H9 (cell line): ENCODE measurements at regions not wholly inside any gene's neighbourhood (a gene's known extent, or its start where the extent isn't known, plus 50 kb on each side); places are given as distances from the start of the nearest gene placed in this dataset.

ENCODE experiments used
- DNase-seq: peaks from one replicate; pipeline ENCODE4 v3.0.0-alpha.2; 2017
- H2AFZ ChIP-seq: one replicate; pipeline ENCODE4 v1.6.1; 2013; ENCODE audit warnings: mild to moderate bottlenecking, low read length, control low read depth, moderate library complexity
- H2AK5ac ChIP-seq: 2 replicates; pipeline ENCODE4 v1.6.1; 2013; ENCODE audit warnings: low read length, control low read depth, mixed read lengths; ENCODE audit not compliant: insufficient read length
- H2BK120ac ChIP-seq: one replicate; pipeline ENCODE4 v1.6.1; 2013; ENCODE audit warnings: low read depth, mild to moderate bottlenecking, low read length, control low read depth, inconsistent platforms; ENCODE audit not compliant: poor library complexity, severe bottlenecking
- H2BK12ac ChIP-seq: 2 replicates; pipeline ENCODE4 v1.6.1; 2013; ENCODE audit warnings: low read length, control low read depth, mixed read lengths, low read depth; ENCODE audit not compliant: insufficient read length
- H2BK15ac ChIP-seq: 2 replicates; pipeline ENCODE4 v1.6.1; 2013; ENCODE audit warnings: low read depth, low read length, control low read depth
- H2BK20ac ChIP-seq: one replicate; pipeline ENCODE4 v1.6.1; 2013; ENCODE audit warnings: low read depth, mild to moderate bottlenecking, low read length, control low read depth, inconsistent platforms; ENCODE audit not compliant: poor library complexity, severe bottlenecking
- H2BK5ac ChIP-seq: 2 replicates; pipeline ENCODE4 v1.6.1; 2013; ENCODE audit warnings: low read length, control low read depth, mixed read lengths; ENCODE audit not compliant: insufficient read length
- H3K14ac ChIP-seq: 2 replicates; pipeline ENCODE4 v1.6.1; 2013; ENCODE audit warnings: low read length, control low read depth; ENCODE audit not compliant: insufficient read depth
- H3K18ac ChIP-seq: 2 replicates; pipeline ENCODE4 v1.6.1; 2013; ENCODE audit warnings: low read depth, mild to moderate bottlenecking, mixed read lengths, low read length, control low read depth; ENCODE audit not compliant: insufficient read length
- H3K23ac ChIP-seq: 2 replicates; pipeline ENCODE4 v1.6.1; 2013; ENCODE audit warnings: low read length, control low read depth, mixed read lengths, low read depth; ENCODE audit not compliant: insufficient read length
- H3K23me2 ChIP-seq: 2 replicates; pipeline ENCODE4 v1.6.1; 2013; ENCODE audit warnings: low read depth, mild to moderate bottlenecking, mixed read lengths, low read length, control low read depth; ENCODE audit not compliant: insufficient read length, poor library complexity, severe bottlenecking
- H3K27ac ChIP-seq: 2 replicates; pipeline ENCODE4 v1.5.1; 2013; ENCODE audit warnings: low read length, control low read depth, mixed read lengths, low read depth; ENCODE audit not compliant: insufficient read length
- H3K27me3 ChIP-seq: 2 replicates; pipeline ENCODE4 v1.6.1; 2013; ENCODE audit warnings: low read length, control low read depth, inconsistent platforms; ENCODE audit not compliant: insufficient read depth
- H3K4ac ChIP-seq: 2 replicates; pipeline ENCODE4 v1.6.1; 2013; ENCODE audit warnings: low read depth, mild to moderate bottlenecking, control low read depth, inconsistent platforms, low read length, moderate library complexity
- H3K4me1 ChIP-seq: 2 replicates; pipeline ENCODE4 v1.6.1; 2013; ENCODE audit warnings: low read length, control low read depth, inconsistent platforms; ENCODE audit not compliant: insufficient read depth
- H3K4me2 ChIP-seq: 2 replicates; pipeline ENCODE4 v1.6.1; 2013; ENCODE audit warnings: low read length, control low read depth, mixed read lengths; ENCODE audit not compliant: insufficient read length, insufficient read depth
- H3K56ac ChIP-seq: 2 replicates; pipeline ENCODE4 v1.6.1; 2013; ENCODE audit warnings: low read depth, mild to moderate bottlenecking, mixed read lengths, low read length, control low read depth; ENCODE audit not compliant: insufficient read length
- H3K79me1 ChIP-seq: 2 replicates; pipeline ENCODE4 v1.6.1; 2013; ENCODE audit warnings: low read depth, mild to moderate bottlenecking, moderate library complexity, low read length, control low read depth, inconsistent platforms; ENCODE audit not compliant: insufficient read depth, poor library complexity, severe bottlenecking
- H3K79me2 ChIP-seq: 2 replicates; pipeline ENCODE4 v1.6.1; 2013; ENCODE audit warnings: low read length, control low read depth, inconsistent platforms; ENCODE audit not compliant: insufficient read depth
- H3K9ac ChIP-seq: 2 replicates; pipeline ENCODE4 v1.6.1; 2013; ENCODE audit warnings: low read length, control low read depth, mixed read lengths; ENCODE audit not compliant: insufficient read length; ENCODE audit errors: extremely low read depth
- H3K9me3 ChIP-seq: one replicate; pipeline ENCODE4 v1.6.1; 2013; ENCODE audit warnings: low read depth, low read length, inconsistent platforms; ENCODE audit not compliant: control insufficient read depth
- H3T11ph ChIP-seq: one replicate; pipeline ENCODE4 v1.6.1; 2013; ENCODE audit warnings: mild to moderate bottlenecking, low read length, control low read depth, inconsistent platforms
- H4K20me1 ChIP-seq: one replicate; pipeline ENCODE4 v1.6.1; 2013; ENCODE audit not compliant: control insufficient read depth, insufficient read length, insufficient read depth
- H4K5ac ChIP-seq: 2 replicates; pipeline ENCODE4 v1.6.1; 2013; ENCODE audit warnings: low read depth, mild to moderate bottlenecking, mixed read lengths, low read length, control low read depth; ENCODE audit not compliant: insufficient read length
- H4K8ac ChIP-seq: replicated peaks from 2 replicates; pipeline ENCODE4 v1.6.1; 2013; ENCODE audit warnings: low read length, control low read depth, mixed read lengths, low read depth; ENCODE audit not compliant: insufficient read length
- H4K91ac ChIP-seq: 2 replicates; pipeline ENCODE4 v1.6.1; 2013; ENCODE audit warnings: low read depth, mild to moderate bottlenecking, moderate library complexity, mixed read lengths, low read length, control low read depth; ENCODE audit not compliant: insufficient read length
- H3K27ac Mint-ChIP-seq, 3 experiments: 2 replicates in 2 of 3; 3 replicates in 1 of 3; pipeline ENCODE4 v1.8.0; 2020 to 2021; ENCODE audit warnings: mixed read lengths in 3 of 3, mild to moderate bottlenecking in 1 of 3, moderate library complexity in 1 of 3
- H3K27me3 Mint-ChIP-seq: 2 replicates; pipeline ENCODE4 v1.8.0; 2021; ENCODE audit warnings: low read depth, mild to moderate bottlenecking, moderate library complexity, mixed read lengths
- H3K36me3 Mint-ChIP-seq, 3 experiments: 2 replicates in 2 of 3; 3 replicates in 1 of 3; pipeline ENCODE4 v1.8.0; 2020 to 2021; ENCODE audit warnings: low read depth in 3 of 3, mixed read lengths in 3 of 3; ENCODE audit not compliant: insufficient read depth in 1 of 3
- H3K4me1 Mint-ChIP-seq, 2 experiments: 2 replicates each; pipeline ENCODE4 v1.8.0; 2020; ENCODE audit warnings: mixed read lengths in 2 of 2
- H3K4me3 Mint-ChIP-seq, 2 experiments: 2 replicates in 1 of 2; 3 replicates in 1 of 2; pipeline ENCODE4 v1.8.0; 2020 to 2021; ENCODE audit warnings: mild to moderate bottlenecking in 2 of 2, mixed read lengths in 2 of 2, moderate library complexity in 1 of 2
- H3K9me3 Mint-ChIP-seq, 2 experiments: 2 replicates in 1 of 2; 3 replicates in 1 of 2; pipeline ENCODE4 v1.8.0; 2020; ENCODE audit warnings: mild to moderate bottlenecking in 2 of 2, mixed read lengths in 2 of 2, moderate library complexity in 1 of 2
- CTCF ChIP-seq: fragments of 200-600 bp; sonication (generic); conservative IDR thresholded peaks from 3 replicates; pipeline ENCODE4 v1.8.0; 2021; ENCODE audit warnings: antibody characterized with exemption, mild to moderate bottlenecking
- WGBS: extraction: QIAGEN DNeasy Blood & Tissue Kit; methylation state at CpG from one replicate; pipeline ENCODE4 v1.1.7; 2013; ENCODE audit warnings: missing lambda C conversion rate, low lambda C conversion rate, mixed read lengths; ENCODE audit not compliant: insufficient read length; ENCODE audit errors: extremely low coverage; 5-methylcytosine and 5-hydroxymethylcytosine counted together

GRCh38 chr7:8320174-8320573 is 58.2 kb upstream of the ICA1 start:
- no peak for TF ChIP-seq CTCF
- no peak overlapping the region for H2BK20ac ChIP-seq
- H3K4me1 ChIP-seq = no peaks in the 10 kb centered on the region
- no peak overlapping the region for H3K23ac ChIP-seq
- no peaks in the 10 kb centered on the region for H3K27me3 ChIP-seq
- no peak overlapping the region for H4K8ac ChIP-seq
- no peak overlapping the region for H2BK120ac ChIP-seq
- no peaks in the 10 kb centered on the region for H3K23me2 ChIP-seq
- peaks cover 12% of the 10 kb centered on the region for H3K9me3 ChIP-seq
- H2AFZ ChIP-seq = no peak overlapping the region
- no peak overlapping the region for H3K4me2 ChIP-seq
- H4K5ac ChIP-seq = no peak overlapping the region
- peaks cover 0 to 5% of the 10 kb centered on the region in 2 experiments; a peak in 1 of 4 replicates for H3K4me1 Mint-ChIP-seq
- H4K20me1 ChIP-seq = no peaks in the 10 kb centered on the region
- no peak overlapping the region for H2BK5ac ChIP-seq
- no peaks in the 10 kb centered on the region for H3K79me1 ChIP-seq
- H3K27ac ChIP-seq = no peak overlapping the region
- DNase-seq = no peak
- H3K9ac ChIP-seq = no peak overlapping the region
- H3K27me3 Mint-ChIP-seq = no peaks in the 10 kb centered on the region; the same call in 1 of the 2 replicates
- no peak overlapping the region for H3K27ac Mint-ChIP-seq
- H3K56ac ChIP-seq = no peak overlapping the region
- no peak overlapping the region for H2AK5ac ChIP-seq
- H4K91ac ChIP-seq = no peak overlapping the region
- WGBS = no CpG with 5 or more reads among the region's 1 CpG
- H3K18ac ChIP-seq = no peak overlapping the region
- H3K4ac ChIP-seq = no peak overlapping the region
- peaks cover 14 to 18% (median 14%) of the 10 kb centered on the region in 3 experiments for H3K36me3 Mint-ChIP-seq
- no peak overlapping the region for H2BK15ac ChIP-seq
- H3K79me2 ChIP-seq = no peaks in the 10 kb centered on the region
- H3K14ac ChIP-seq = no peak overlapping the region
- H3K9me3 Mint-ChIP-seq = peaks cover 10 to 20% of the 10 kb centered on the region in 2 experiments
- no peak overlapping the region for H3K4me3 Mint-ChIP-seq
- no peak overlapping the region for H2BK12ac ChIP-seq
- no peak overlapping the region for H3T11ph ChIP-seq
